ENCODE measurements at regions not wholly inside any gene's neighbourhood (a gene's known extent, or its start where the extent isn't known, plus 50 kb on each side); places are given as distances from the start of the nearest gene placed in this dataset.

GRCh38 chr4:177092807-177093206, 216.9 kb upstream of the NEIL3 start:
- intact Hi-C loops (cut with DNase I): no loop called here
- WGBS: 64% methylated on average over 2 of the region's 2 CpGs
- Histone ChIP-seq H3K9me3 (no peaks in the 10 kb centered on the region), H3K4me1 (replicated peaks) (no peaks in the 10 kb centered on the region), H3K36me3 (no peaks in the 10 kb centered on the region), H3K4me3 (no peak overlapping the region), H3K27ac (no peak overlapping the region), H3K27me3 (replicated peaks; ENCODE audit: insufficient read depth) (no peaks in the 10 kb centered on the region)
- DNase-seq (ENCODE audit: low spot score): no peak
- no peak for TF ChIP-seq POLR2A (IDR thresholded peaks at IDR 0.05)
- TF ChIP-seq, protein P1, sequence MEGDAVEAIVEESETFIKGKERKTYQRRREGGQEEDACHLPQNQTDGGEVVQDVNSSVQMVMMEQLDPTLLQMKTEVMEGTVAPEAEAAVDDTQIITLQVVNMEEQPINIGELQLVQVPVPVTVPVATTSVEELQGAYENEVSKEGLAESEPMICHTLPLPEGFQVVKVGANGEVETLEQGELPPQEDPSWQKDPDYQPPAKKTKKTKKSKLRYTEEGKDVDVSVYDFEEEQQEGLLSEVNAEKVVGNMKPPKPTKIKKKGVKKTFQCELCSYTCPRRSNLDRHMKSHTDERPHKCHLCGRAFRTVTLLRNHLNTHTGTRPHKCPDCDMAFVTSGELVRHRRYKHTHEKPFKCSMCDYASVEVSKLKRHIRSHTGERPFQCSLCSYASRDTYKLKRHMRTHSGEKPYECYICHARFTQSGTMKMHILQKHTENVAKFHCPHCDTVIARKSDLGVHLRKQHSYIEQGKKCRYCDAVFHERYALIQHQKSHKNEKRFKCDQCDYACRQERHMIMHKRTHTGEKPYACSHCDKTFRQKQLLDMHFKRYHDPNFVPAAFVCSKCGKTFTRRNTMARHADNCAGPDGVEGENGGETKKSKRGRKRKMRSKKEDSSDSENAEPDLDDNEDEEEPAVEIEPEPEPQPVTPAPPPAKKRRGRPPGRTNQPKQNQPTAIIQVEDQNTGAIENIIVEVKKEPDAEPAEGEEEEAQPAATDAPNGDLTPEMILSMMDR (IDR thresholded peaks at IDR 0.05): no peak
- no peak for TF ChIP-seq POLR2AphosphoS5 (IDR thresholded peaks at IDR 0.05)

DNA sequence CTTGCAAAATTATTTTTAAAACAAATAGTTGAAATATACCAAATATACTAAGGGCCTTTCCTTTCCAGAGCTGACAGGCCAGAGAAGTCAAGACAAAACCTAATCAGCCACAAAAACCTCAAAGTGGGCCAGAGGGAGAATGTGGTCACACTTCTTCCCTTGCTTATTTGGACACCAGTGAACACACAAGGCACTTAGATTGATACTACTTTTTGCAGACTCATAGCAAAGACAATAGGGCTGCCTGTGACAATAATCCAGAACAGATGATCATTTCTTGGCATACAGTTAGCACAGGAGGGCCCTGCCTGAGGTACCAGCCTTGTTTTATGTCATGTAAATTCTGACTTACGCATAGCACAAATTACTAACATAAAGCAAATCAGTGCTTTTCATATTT, 215.7 kb upstream of the NEIL3 start:
- intact Hi-C loops (cut with DNase I): no loop called here
- Histone ChIP-seq H3K4me3 (no peak overlapping the region), H3K27me3 (replicated peaks; ENCODE audit: insufficient read depth) (no peaks in the 10 kb centered on the region), H3K4me1 (replicated peaks) (no peaks in the 10 kb centered on the region), H3K9me3 (no peaks in the 10 kb centered on the region), H3K27ac (no peak overlapping the region), H3K36me3 (no peaks in the 10 kb centered on the region)
- WGBS: 100% methylated on average over 1 of the region's 1 CpG
- DNase-seq (ENCODE audit: low spot score): no peak
- TF ChIP-seq POLR2AphosphoS5 (IDR thresholded peaks at IDR 0.05) (no peak), POLR2A (IDR thresholded peaks at IDR 0.05) (no peak)
- TF ChIP-seq, protein P1 (IDR thresholded peaks at IDR 0.05): no peak

- no peaks in the 10 kb centered on the region for H3K36me3 ChIP-seq
- TF ChIP-seq POLR2A (IDR thresholded peaks at IDR 0.05): no peak
- TF ChIP-seq, protein P1 (IDR thresholded peaks at IDR 0.05): no peak
- no peak for TF ChIP-seq POLR2AphosphoS5 (IDR thresholded peaks at IDR 0.05)
- no peaks in the 10 kb centered on the region for H3K4me1 ChIP-seq (replicated peaks)
- no peak overlapping the region for H3K4me3 ChIP-seq
- no peak overlapping the region for H3K27ac ChIP-seq
- no peaks in the 10 kb centered on the region for H3K9me3 ChIP-seq
- WGBS: 90% methylated on average over 6 of the region's 6 CpGs
- DNase-seq (ENCODE audit: low spot score): no peak
- no peaks in the 10 kb centered on the region for H3K27me3 ChIP-seq (replicated peaks; ENCODE audit: insufficient read depth)
- intact Hi-C loops (cut with DNase I): no loop called here
Measured at GRCh38 chr4:177097291-177097690, 212.4 kb upstream of the NEIL3 start.

DNA sequence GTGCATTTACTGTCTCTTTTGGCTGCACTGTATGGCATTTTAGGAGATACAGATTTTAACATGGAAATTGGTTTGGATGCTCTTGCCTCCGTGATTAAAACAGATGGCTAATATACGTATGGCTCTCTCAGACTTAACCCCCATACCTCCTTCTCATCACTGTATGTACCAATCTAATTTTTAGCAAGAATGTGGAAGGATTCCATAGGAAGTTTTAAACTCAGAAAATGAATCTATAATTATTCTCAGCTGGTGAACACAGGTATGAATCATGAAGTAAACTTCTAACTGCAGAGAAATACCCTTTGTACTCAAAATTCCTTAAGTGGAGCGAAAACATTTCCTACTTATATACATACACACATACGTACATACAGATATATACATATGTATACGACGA, 210.5 kb upstream of the NEIL3 start:
- no peaks in the 10 kb centered on the region for H3K4me1 ChIP-seq (replicated peaks)
- no peak for DNase-seq (ENCODE audit: low spot score)
- TF ChIP-seq, protein P1 (IDR thresholded peaks at IDR 0.05): no peak
- TF ChIP-seq POLR2A (IDR thresholded peaks at IDR 0.05) (no peak), POLR2AphosphoS5 (IDR thresholded peaks at IDR 0.05) (no peak)
- WGBS: 90% methylated on average over 6 of the region's 6 CpGs
- intact Hi-C loops (cut with DNase I): no loop called here
- H3K27me3 ChIP-seq (replicated peaks; ENCODE audit: insufficient read depth): no peaks in the 10 kb centered on the region
- no peaks in the 10 kb centered on the region for H3K9me3 ChIP-seq
- no peak overlapping the region for H3K27ac ChIP-seq
- no peaks in the 10 kb centered on the region for H3K36me3 ChIP-seq
- no peak overlapping the region for H3K4me3 ChIP-seq

- Histone ChIP-seq H3K4me3 (no peak overlapping the region), H3K9me3 (no peaks in the 10 kb centered on the region), H3K27me3 (replicated peaks; ENCODE audit: insufficient read depth) (no peaks in the 10 kb centered on the region), H3K36me3 (no peaks in the 10 kb centered on the region), H3K27ac (no peak overlapping the region), H3K4me1 (replicated peaks) (no peaks in the 10 kb centered on the region)
- no peak for DNase-seq (ENCODE audit: low spot score)
- intact Hi-C loops (cut with DNase I): no loop called here
- 75% methylated on average over 3 of the region's 3 CpGs for WGBS
- TF ChIP-seq, protein P1 (IDR thresholded peaks at IDR 0.05): no peak
- TF ChIP-seq POLR2A (IDR thresholded peaks at IDR 0.05) (no peak), POLR2AphosphoS5 (IDR thresholded peaks at IDR 0.05) (no peak)
Measured at GRCh38 chr4:177100307-177100706, 209.4 kb upstream of the NEIL3 start.
